OCI-M1 (cell line): ENCODE measurements at regions not wholly inside any gene's neighbourhood (a gene's known extent, or its start where the extent isn't known, plus 50 kb on each side); places are given as distances from the start of the nearest gene placed in this dataset.

ENCODE experiments used
- DNase-seq: peaks from one replicate; lab custom pipeline; 2025; lab: John Stamatoyannopoulos, UW

GRCh38 chr2:76318848-76319360, 608.2 kb upstream of the GCFC2 start:
- DNase-seq: no peak

- no peak for DNase-seq
Observed at GRCh38 chr2:76316691-76317090, 606.0 kb upstream of the GCFC2 start.

GRCh38 chr2:76314271-76315020, 603.7 kb upstream of the GCFC2 start:
- no peak for DNase-seq

GRCh38 chr2:76312236-76312635, 601.5 kb upstream of the GCFC2 start:
- no peak for DNase-seq

GRCh38 chr2:76311728-76312127, 601.0 kb upstream of the GCFC2 start:
- DNase-seq: no peak

- peak; percentile 4 for DNase-seq
Observed at GRCh38 chr2:76310894-76311633, 600.3 kb upstream of the GCFC2 start.

- no peak for DNase-seq
Observed at GRCh38 chr2:76307495-76307894, 596.8 kb upstream of the GCFC2 start.

- DNase-seq: no peak
Observed at GRCh38 chr2:76298041-76298440, 587.3 kb upstream of the GCFC2 start.

- DNase-seq: no peak
Observed at GRCh38 chr2:76296438-76296837, 585.7 kb upstream of the GCFC2 start.

GRCh38 chr2:76295762-76296161, 585.0 kb upstream of the GCFC2 start:
- no peak for DNase-seq

- DNase-seq: no peak
Observed at GRCh38 chr2:76288598-76288997, 577.9 kb upstream of the GCFC2 start.

- DNase-seq: no peak
Observed at GRCh38 chr2:76288146-76288545, 577.4 kb upstream of the GCFC2 start.

- no peak for DNase-seq
Observed at GRCh38 chr2:76283350-76283749, 572.6 kb upstream of the GCFC2 start.

- no peak for DNase-seq
Observed at GRCh38 chr2:76281156-76281841, 570.6 kb upstream of the GCFC2 start.

GRCh38 chr2:76280686-76281085, 570.0 kb upstream of the GCFC2 start:
- peak; percentile 6 for DNase-seq

GRCh38 chr2:76279142-76279541, 568.4 kb upstream of the GCFC2 start:
- DNase-seq: no peak

- no peak for DNase-seq
Observed at GRCh38 chr2:76275788-76276187, 565.1 kb upstream of the GCFC2 start.

- DNase-seq: no peak
Observed at GRCh38 chr2:76274676-76275075, 564.0 kb upstream of the GCFC2 start.

- DNase-seq: no peak
Observed at GRCh38 chr2:76274160-76274559, 563.4 kb upstream of the GCFC2 start.

- DNase-seq: no peak
Observed at GRCh38 chr2:76270096-76270710, 559.5 kb upstream of the GCFC2 start.

- no peak for DNase-seq
Observed at GRCh38 chr2:76268902-76269620, 558.3 kb upstream of the GCFC2 start.

GRCh38 chr2:76268484-76268883, 557.8 kb upstream of the GCFC2 start:
- no peak for DNase-seq
